NB4 (cell line): ENCODE measurements at regions not wholly inside any gene's neighbourhood (a gene's known extent, or its start where the extent isn't known, plus 50 kb on each side); places are given as distances from the start of the nearest gene placed in this dataset.

Experiments
- CTCF ChIP-seq: IDR thresholded peaks from one replicate; pipeline ENCODE4 v1.5.1; 2012; ENCODE audit warnings: low read depth, low read length
- MAX ChIP-seq: IDR thresholded peaks from 2 replicates; pipeline ENCODE4 v1.6.1; 2011; ENCODE audit warnings: low read depth, low read length
- POLR2A ChIP-seq: IDR thresholded peaks from 2 replicates; pipeline ENCODE4 v1.6.1; 2011; ENCODE audit warnings: mild to moderate bottlenecking; ENCODE audit not compliant: insufficient read length; ENCODE audit errors: extremely low read depth

GRCh38 chr18:54004828-54005227 lies 219.6 kb downstream of the MBD2 start:
- TF ChIP-seq CTCF (no peak), POLR2A (no peak), MAX (no peak)
